ENCODE measurements at regions not wholly inside any gene's neighbourhood (a gene's known extent, or its start where the extent isn't known, plus 50 kb on each side); places are given as distances from the start of the nearest gene placed in this dataset.
A peak's percentile ranks its signal among the peaks of the same experiment; 100 is the strongest.
"Not testable (repeated sequence)": the region's sequence is repeated elsewhere in the genome, so short reads cannot be mapped to it uniquely, and the experiment has no call there.

DNA sequence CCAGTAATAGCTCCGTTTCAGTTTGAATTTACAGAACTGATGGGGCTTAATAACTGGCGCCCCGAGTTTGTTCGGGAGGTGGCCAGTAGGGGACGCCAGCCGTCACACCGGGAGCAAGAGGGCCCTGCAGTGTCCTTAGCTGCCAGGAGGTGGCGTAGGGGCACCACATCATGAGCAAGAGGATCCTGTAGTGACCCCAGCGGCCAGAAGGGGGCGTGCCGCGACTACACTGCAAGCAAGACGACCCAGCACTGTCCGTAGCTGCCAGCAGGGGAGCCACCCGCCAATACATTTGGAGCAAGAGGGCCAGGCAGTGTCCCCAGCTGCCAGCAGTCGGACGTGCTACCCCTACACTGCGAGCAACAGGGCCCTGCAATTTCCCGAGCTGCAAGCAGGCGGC lies 663.7 kb upstream of the B3GAT1 start:
- DNase-seq: no peak

DNA sequence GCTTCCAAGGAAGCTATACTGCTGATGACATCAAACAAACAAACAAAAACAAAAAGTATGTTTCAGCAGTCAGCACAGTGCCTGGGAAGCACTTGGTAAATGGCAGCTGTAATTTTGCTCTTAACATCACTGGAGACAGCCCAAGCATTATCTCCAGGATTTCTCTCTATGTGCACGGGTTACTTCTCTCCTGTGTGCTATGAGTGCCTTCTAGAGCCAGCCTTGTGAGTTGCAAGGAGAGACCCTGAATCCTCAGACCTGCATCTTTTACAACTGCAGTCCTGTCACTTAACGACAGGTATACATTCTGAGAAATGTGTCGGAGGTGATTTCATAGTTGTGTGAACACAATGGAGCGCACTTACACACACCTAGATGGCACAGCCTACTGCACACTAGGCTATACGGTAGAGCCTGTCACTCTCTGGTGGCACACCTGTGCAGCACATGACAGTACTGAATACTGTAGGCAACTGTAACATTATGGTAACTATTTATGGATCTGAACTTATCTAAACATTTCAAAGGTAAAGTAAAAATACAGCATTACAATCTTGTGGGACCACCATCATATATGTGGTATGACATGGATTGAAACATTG lies 662.5 kb upstream of the B3GAT1 start:
- peak; percentile 43 for DNase-seq

DNA sequence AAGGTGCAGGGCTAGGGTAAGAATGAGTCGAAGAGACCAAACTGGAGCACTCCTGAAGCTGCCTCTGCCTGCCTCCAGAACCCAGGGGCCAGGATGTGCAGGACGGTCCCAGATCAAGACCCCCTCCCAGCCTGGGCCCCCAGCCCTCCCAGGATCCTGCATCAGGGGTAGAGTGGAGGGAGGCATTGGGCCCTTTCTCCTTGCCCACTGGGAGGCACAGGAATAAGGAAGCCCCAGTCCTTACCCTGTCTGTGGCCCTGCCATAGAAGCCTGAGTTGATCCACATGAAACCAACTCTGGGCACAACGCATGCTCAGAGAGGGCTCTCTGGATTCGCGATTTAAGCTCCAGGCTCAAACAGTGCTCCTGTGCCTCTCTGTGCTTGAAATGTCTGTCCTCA lies 661.8 kb upstream of the B3GAT1 start:
- DNase-seq: no peak

DNA sequence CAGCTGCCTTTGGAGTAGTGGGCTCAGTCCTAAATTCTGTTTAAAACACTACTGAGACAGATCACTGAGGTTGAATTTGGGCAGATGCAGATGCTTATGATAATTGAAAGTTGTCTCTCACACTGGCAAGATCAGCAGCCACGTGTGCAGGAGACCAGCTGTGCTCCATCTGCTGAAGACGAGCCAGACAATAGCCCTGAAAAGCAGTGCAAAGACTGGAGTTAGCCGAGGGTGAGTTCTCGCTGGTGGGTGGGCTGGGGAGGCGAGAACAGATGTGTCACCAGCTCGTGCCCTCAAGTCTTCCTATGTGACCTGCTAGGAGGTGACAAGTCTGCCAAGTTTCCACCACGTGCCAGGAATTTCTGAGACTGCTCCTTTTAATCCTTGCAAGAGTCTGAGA lies 661.3 kb upstream of the B3GAT1 start:
- DNase-seq: peak; percentile 50

DNA sequence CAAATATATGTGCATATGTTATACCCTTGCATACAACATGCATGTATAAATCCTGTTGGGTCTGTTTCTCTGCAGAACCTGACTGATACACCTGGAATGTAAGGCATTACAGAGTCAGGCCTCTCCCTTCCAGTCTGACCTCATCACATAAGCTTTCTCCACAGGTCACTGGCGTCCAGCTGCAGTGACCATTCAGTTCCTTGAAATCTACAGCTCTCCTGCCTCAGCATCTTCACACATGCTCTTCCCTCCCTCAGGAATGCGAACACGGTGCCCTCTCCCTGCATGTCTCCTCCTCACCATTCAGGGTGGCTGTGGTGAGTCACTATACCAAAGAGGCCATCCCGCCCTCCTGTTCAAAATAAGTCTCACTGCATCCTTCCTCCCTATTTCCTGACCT lies 657.8 kb upstream of the B3GAT1 start:
- no peak for DNase-seq

DNA sequence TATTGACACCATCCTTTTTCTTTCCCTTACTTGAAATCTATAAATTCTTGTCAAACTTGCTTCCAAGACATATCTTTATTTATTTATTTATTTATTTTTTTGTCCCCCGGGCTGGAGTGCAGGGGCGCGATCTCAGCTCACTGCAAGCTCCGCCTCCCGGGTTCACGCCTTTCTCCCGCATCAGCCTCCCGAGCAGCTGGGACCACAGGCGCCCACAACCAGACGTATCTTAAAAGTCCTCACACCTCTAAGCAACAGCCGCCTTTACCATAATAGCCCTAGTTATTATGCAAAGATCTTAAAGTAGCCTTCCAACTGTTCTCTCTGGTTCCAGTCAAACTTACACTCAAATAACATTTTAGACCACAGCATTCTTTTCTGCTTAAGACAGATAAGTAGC lies 657.0 kb upstream of the B3GAT1 start:
- DNase-seq: no peak

DNA sequence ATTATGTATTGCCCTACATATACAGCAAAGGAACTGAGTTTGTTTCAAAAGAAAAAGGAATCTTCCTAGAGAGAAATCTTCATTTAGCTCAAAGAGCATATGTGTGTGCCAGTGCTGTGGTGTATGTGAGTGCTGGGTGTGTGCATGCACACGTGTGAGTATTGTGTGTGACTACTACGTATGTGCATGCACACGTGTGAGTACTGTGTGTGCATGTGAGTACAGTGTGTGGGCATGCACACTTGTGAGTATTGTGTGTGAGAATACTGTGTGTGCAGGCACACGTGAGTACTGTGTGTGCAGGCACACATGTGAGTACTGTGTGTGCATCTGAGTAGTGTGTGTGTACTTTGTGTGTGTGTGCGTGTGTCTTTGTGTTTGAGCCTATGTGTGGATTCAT lies 651.0 kb upstream of the B3GAT1 start:
- no peak for DNase-seq

DNA sequence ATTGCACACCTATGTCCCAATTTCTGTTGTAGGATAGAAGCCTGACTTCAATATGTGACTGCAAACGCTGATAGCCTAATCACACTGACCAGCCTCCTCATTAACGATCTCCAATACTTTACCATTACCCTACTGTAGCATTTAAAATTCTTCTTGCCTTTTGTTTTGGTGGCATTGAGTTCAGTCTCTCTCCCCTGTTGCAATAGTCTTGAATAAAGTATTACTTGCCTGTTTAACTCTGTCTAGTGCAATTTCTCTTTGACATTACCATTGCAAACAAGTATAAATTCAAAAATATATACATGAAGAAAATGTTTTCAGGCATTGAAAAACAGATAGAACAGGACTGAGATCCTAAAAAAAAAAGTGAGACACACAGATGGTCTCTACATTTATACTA lies 649.1 kb upstream of the B3GAT1 start:
- no peak for DNase-seq

DNA sequence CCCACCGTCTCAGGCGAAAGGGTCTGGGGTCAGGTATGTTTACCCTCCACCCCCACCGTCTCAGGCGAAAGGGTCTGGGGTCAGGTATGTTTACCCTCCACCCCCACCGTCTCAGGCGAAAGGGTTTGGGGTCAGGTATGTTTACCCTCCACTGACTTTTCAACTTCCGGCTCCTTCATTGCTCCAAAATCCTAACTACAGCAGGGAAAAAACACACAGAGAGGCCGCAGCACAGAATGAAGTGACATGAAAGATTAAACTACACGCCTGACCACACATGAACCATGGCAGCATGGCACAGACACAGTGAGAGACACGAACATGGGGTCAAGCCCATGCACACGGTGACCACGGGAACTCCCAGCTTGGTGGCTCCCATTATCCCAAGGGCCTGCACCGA lies 634.9 kb upstream of the B3GAT1 start:
- DNase-seq: no peak

DNA sequence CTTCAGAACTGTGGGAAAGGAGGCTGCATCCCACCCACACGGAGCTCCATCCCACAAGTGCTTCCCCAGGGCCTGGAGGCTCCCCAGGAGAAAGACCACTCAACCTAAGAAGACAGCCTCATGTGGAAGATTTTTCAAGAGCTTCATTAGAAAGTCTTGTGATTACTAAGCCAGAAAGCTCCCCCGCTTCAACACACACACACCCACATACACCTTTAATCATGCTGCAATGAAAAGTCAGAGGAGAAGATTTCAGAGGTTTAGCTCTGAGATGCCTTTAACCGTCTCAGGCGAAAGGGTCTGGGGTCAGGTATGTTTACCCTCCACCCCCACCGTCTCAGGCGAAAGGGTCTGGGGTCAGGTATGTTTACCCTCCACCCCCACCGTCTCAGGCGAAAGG lies 634.5 kb upstream of the B3GAT1 start:
- DNase-seq: no peak

DNA sequence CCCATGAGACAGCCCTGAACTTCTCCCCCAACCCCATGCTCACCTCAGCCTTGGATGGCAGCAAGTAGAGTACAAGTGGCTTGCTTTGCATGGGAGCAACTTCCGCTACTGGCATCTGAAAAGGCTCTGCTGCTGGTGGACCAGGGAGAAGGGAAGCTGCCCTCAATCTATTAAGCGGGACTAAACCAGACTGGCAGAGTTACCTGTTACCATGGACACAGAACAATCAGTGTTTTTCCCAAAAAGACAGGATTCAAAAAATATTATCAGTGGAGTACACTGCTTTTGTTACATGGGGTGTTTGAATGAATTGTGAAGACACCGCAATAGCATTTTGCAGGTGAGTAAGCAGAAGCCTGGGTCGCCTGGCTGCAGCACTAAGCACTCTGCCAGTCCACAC lies 631.4 kb upstream of the B3GAT1 start:
- no peak for DNase-seq

DNA sequence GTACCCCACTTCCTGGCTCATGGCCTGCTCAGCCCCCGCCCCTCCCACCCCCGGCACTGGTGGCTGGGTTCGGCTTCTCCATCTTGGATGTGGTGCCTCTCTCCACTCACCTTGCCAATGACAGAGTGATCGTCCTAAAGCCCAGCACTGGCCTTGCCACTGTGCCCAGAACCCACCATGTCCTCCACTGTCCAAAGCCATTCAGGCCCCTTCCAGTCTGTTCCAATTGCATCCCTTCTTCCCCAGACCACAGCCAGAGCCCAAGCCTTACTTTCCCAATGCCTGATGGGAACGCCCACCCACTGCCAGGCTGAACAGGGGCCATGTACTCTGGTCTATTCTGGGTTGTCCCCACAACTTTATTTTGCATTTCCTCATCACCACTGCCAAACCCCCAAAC lies 625.8 kb upstream of the B3GAT1 start:
- no peak for DNase-seq

DNA sequence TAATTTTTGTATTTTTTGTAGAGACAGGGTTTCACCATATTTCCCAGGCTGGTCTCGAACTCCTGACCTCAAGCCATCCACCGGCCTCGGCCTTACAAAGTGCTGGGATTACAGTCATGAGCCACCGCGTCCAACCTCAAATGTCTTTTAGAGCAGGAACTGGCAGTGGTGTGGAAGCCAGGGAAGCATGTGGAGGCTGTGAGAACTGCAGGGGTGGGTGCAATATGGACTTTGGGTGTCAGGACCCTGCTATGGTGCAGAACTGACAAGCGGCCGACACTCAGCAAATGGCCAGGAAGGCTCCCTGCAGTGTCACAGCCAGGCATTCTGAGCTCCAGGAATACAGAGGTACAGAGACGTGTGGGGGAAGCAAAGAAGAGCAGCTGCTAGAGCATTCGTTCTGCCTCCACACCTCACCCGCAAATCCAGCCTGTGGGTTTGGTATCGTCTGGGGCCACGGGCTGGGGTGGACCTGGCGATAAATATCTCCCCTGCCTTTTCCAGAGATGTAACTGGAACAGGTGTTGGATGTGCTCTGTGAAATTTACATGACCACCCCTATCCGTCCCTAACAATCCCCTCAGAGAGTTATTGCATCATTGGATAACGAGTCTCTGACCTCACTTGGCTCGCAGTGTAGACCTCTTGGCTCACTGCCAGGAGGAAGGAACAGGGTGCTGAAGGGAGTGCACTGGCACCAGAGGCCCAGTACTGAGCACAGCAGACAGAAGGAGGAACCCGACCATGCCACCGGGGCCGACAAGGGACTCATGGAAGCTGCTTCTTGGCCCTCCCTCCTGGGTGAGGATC lies 624.7 kb upstream of the B3GAT1 start:
- DNase-seq: no peak

DNA sequence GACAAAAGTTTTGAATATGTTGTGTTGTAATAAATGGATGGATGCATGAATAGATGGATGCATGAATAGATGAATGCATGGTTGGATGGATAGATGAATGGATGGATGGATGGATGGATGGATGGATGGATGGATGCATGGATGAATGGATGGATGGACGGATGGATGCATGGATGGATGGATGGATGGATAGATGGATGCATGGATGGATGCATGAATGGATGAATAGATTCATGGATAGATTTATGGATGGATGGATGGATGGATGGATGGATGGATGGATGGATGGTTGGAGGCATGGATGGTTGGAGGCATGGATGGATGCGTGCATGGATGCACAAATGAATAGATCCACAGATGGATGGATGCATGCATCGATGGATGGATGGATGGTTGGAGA lies 623.2 kb upstream of the B3GAT1 start:
- no peak for DNase-seq

DNA sequence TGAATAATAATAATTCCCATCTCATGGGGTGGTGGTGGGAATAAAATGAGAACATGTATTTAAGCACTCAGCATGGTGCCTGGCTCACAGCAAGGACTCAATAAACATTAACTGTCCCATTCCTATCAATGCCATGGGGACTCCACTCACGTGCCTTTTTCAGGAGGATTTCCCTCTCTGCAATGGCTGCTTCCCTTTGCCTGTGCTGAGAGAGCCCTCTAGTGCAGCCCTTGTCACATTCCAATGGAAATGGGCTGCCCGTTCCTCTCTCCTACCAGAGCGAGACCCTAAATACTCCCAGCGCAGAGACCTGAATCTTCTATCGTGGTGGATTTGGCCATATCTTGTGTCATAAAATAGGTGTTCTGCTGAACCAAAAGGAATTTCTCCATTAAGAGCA lies 621.5 kb upstream of the B3GAT1 start:
- peak; percentile 14 for DNase-seq

DNA sequence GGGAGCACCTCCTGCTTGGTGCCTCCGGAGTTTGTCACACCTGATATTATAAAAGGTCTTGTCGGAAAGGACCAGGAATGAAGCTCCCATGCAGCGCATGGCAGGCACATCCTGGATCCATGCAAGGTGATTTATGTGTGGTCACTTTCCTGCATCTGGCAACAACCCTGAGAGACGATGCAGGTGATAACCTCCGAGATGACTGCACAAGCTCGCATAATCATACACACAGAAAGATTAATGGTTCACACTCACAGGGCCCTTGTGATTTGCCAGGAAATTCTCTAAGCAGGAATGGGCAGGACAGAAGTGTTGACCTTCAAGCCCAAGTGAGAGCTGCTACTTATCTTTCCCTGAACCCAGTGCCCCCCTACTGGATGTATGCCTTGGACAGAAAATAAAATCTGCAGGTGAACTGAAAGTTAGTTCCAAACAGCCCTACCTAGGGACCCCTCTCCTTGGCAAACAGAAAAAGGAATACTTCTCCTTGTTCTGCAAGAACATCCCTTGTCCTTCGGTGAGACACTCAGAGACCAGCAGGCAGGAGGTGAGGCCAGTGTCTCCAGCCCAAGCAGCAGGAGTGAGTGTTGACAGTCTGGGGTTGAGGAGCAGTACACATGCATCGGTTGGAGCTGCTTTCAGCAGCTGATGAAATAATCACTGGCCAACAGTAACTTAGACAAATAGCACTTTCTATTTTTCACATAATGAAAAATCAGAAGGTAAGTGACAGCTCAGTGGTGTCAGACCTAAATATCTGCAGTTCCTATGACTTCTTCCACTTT lies 619.4 kb upstream of the B3GAT1 start:
- no peak for DNase-seq

DNA sequence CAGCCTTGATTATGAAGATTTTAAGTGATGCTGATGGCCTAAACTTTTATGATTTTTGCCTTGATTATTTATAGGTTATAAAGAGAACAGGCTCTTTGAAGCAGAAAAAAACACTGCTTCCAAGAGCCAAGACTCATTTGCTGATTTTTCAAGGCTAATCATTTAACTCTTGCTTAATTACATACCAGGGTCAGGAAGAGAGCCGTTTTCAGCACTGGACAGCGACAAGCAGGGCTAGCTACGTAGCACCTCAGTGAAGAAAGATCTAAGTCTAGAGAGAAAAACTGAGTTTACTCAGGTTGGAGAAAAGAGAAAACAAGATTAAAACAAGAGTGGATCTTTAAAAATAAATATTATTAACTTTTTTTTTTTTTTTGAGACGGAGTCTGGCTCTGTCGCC lies 615.4 kb upstream of the B3GAT1 start:
- DNase-seq: no peak

DNA sequence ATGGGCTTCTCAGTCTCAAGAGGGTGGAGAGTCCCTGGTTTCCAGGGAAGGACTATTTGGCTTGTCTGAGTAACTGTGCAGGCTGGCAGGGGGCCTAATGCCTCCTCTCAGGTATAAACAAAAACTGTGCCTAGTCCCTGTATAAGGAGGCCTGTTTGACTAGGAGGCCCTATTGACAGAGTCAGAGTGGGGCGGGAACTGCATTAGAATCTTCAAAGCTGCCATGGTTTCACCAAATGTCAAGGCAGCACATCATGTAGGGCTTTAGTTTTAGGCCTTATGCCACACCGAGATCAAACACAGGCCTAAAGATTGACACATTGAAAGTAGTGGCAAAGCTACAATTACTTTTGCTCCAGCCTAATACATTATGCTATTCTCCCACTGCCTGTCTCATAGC lies 611.5 kb upstream of the B3GAT1 start:
- DNase-seq: peak; percentile 27

DNA sequence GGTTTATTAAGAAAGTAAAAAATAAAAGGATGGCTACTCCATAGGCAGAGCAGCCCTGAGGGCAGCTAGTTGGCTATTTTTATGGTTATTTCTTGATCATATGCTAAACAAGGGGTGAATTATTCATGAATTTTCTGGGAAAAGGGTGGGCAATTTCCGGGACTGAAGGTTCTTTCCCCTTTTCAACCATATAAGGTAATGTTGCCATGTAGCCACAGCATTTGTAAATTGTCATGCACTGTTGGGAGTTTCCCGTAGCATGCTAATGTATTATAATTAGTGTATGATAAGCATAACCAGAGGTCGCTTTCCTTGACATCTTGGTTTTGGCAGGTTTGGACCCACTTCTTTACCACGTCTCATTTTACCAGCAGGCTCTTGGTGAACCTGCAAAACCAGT lies 610.4 kb upstream of the B3GAT1 start:
- no peak for DNase-seq

DNA sequence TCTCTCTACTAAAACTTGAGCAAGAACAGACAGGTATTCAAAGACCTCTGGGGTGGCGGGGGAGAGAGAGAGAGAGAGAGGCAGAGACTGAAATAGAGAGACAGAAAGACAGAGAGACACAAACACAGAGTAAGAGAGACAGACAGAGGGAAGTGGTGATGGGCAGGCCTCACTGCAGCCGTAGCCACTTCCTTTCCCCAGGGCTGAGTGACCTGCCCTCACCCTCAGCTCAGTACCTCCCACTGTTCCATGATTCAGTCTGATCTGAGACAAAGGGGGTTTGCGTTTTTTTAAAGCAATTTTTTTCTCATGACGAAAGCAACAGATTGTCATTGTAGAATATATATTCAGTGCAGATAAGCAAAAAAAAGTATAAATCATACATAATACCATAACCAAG lies 607.9 kb upstream of the B3GAT1 start:
- no peak for DNase-seq

DNA sequence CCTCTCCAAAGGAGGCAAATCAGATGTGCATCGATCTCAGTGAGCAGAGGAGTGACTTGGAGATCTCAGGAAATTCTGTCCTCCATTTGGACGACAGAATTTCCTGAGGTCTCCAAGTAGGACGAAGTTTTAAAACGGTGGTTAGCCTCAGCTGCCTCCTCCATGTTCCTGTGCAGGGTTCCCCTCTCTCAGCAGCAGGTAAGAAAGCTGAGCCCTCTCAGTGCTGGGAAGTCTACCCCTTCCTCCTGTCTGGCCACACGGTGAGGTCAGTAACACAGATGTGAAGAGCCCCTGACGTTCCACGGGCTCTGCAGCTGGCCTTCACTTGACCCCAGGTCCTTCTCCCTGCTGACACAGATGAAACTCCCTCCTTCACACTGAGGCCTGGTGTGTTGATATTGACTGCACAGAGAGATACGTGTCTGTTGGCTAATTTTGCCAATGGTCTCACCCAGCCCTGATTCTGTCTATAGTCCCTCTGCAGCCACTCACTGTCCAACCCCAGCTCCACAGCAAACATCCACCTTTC lies 607.4 kb upstream of the B3GAT1 start:
- DNase-seq: no peak

DNA sequence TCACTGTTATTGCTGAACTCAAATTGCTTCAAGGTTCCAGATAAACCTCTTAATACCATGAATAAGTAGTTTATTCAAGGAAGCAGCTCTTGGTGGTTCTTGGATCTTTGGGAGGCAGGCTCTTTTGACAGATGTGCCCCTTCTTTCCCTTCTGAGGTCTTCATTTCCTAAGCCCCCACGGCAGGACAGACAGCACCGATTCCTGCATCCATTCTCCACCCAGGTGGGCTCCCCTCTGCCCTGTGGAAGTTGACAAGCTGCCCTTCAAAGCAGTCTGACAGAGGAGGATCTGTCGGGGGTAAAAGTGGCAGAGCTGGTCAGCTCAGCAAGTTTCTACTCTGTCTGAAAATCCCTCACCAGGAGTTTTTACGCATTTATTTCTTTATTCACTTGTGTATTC lies 605.3 kb upstream of the B3GAT1 start:
- no peak for DNase-seq

DNA sequence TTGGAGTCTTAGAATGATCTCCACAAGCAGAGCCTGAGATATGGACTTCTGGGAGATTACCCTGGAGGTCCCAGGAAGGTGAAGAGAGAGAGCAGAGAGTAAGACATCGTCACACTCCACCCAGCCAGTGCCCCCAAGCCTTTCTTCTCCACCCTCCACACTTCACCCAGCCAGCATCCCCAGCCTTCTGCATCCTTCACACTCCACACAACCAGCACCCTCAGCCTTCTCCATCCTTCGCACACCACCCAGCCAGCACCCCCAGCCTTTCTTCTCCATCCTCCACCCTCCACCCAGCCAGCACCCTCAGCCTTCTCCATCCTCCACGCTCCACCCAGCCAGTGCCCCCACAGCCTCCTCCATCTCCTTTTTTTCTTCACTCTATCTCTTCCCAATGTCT lies 603.9 kb upstream of the B3GAT1 start:
- DNase-seq: no peak

DNA sequence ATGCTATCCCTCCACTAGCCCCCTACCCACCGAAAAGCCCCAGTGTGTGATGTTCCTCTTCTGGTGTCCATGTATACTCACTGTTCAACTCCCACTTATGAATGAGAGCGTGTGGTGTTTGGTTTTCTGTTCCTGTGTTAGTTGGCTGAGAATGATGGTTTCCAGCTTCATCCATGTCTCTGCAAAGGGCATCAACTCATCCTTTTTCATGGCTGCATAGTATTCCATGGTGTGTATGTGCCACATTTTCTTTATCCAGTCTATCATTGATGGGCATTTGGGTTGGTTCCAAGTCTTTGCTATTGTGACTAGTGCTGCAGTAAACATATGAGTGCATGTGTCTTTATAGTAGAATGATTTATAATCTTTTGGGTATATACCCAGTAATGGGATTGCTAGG lies 599.3 kb upstream of the B3GAT1 start:
- DNase-seq: not testable (repeated sequence)

Data from NCI-H524 treated with DMSO at 0.1 percent for 48 hours (cell line).